ENCODE measurements at regions not wholly inside any gene's neighbourhood (a gene's known extent, or its start where the extent isn't known, plus 50 kb on each side); places are given as distances from the start of the nearest gene placed in this dataset.

DNA sequence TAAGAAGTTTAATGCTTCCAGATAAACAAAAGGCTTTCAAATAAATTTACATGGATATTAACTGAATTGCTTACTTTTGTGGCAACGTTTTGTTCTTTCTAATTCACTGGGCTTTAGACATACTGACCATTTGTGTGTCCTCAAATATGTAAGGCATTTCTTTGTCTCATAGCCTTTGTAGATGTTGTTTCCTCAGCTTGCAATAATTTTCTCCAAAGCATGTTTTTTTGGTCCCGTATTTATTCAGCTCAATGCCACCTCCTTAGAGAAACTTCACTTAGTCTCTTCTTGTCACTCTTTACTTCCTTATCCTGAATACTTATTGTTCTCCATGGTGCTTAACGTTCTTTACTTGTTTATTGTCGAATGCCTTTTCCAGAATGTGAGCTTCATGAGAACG lies 98.5 kb downstream of the NUP35 start:
- no peak overlapping the region for H3K27ac Mint-ChIP-seq
- Histone ChIP-seq H3K79me2 (replicated peaks; ENCODE audit: insufficient read depth) (no peaks in the 10 kb centered on the region), H4K20me1 (replicated peaks; ENCODE audit: insufficient read depth) (no peaks in the 10 kb centered on the region), H3K9me2 (ENCODE audit: insufficient read depth) (no peaks in the 10 kb centered on the region), H3K27ac (ENCODE audit: low read depth) (no peak overlapping the region), H3F3A (replicated peaks; ENCODE audit: low read depth) (no peaks in the 10 kb centered on the region), H3K27me3 (ENCODE audit: insufficient read depth) (no peaks in the 10 kb centered on the region), H2AFZ (no peak overlapping the region), H3K4me2 (no peak overlapping the region), H3K36me3 (ENCODE audit: insufficient read depth) (no peaks in the 10 kb centered on the region), H3K4me1 (ENCODE audit: insufficient read depth) (0 out of 2 replicates have a peak, but pooled peaks cover 5% of the 10 kb centered on the region), H3K4me3 (no peak overlapping the region)
- peaks cover 8% of the 10 kb centered on the region; the same call in 1 of the 3 replicates for H3K4me1 Mint-ChIP-seq
- DNase-seq (ENCODE audit: low spot score) (no peak), ATAC-seq (no peak)
- H3K4me3 Mint-ChIP-seq = no peak overlapping the region
- H3K36me3 Mint-ChIP-seq (ENCODE audit: low read depth) = no peaks in the 10 kb centered on the region
- H3K27me3 Mint-ChIP-seq (ENCODE audit: insufficient read depth, low read depth, poor library complexity) = peaks cover 2% of the 10 kb centered on the region
- H3K9me3 Mint-ChIP-seq = no peaks in the 10 kb centered on the region
- TF ChIP-seq, protein P1, sequence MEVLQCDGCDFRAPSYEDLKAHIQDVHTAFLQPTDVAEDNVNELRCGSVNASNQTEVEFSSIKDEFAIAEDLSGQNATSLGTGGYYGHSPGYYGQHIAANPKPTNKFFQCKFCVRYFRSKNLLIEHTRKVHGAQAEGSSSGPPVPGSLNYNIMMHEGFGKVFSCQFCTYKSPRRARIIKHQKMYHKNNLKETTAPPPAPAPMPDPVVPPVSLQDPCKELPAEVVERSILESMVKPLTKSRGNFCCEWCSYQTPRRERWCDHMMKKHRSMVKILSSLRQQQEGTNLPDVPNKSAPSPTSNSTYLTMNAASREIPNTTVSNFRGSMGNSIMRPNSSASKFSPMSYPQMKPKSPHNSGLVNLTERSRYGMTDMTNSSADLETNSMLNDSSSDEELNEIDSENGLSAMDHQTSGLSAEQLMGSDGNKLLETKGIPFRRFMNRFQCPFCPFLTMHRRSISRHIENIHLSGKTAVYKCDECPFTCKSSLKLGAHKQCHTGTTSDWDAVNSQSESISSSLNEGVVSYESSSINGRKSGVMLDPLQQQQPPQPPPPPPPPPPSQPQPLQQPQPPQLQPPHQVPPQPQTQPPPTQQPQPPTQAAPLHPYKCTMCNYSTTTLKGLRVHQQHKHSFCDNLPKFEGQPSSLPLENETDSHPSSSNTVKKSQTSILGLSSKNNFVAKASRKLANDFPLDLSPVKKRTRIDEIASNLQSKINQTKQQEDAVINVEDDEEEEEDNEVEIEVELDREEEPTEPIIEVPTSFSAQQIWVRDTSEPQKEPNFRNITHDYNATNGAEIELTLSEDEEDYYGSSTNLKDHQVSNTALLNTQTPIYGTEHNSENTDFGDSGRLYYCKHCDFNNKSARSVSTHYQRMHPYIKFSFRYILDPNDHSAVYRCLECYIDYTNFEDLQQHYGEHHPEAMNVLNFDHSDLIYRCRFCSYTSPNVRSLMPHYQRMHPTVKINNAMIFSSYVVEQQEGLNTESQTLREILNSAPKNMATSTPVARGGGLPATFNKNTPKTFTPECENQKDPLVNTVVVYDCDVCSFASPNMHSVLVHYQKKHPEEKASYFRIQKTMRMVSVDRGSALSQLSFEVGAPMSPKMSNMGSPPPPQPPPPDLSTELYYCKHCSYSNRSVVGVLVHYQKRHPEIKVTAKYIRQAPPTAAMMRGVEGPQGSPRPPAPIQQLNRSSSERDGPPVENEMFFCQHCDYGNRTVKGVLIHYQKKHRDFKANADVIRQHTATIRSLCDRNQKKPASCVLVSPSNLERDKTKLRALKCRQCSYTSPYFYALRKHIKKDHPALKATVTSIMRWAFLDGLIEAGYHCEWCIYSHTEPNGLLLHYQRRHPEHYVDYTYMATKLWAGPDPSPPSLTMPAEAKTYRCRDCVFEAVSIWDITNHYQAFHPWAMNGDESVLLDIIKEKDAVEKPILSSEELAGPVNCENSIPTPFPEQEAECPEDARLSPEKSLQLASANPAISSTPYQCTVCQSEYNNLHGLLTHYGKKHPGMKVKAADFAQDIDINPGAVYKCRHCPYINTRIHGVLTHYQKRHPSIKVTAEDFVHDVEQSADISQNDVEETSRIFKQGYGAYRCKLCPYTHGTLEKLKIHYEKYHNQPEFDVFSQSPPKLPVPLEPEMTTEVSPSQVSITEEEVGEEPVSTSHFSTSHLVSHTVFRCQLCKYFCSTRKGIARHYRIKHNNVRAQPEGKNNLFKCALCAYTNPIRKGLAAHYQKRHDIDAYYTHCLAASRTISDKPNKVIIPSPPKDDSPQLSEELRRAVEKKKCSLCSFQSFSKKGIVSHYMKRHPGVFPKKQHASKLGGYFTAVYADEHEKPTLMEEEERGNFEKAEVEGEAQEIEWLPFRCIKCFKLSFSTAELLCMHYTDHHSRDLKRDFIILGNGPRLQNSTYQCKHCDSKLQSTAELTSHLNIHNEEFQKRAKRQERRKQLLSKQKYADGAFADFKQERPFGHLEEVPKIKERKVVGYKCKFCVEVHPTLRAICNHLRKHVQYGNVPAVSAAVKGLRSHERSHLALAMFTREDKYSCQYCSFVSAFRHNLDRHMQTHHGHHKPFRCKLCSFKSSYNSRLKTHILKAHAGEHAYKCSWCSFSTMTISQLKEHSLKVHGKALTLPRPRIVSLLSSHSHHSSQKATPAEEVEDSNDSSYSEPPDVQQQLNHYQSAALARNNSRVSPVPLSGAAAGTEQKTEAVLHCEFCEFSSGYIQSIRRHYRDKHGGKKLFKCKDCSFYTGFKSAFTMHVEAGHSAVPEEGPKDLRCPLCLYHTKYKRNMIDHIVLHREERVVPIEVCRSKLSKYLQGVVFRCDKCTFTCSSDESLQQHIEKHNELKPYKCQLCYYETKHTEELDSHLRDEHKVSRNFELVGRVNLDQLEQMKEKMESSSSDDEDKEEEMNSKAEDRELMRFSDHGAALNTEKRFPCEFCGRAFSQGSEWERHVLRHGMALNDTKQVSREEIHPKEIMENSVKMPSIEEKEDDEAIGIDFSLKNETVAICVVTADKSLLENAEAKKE (CRISPR knock-in tag; IDR thresholded peaks at IDR 0.05) = no peak

GRCh38 chr2:183224948-183225347 lies 100.7 kb downstream of the NUP35 start:
- Histone ChIP-seq H3K4me2 (no peak overlapping the region), H4K20me1 (replicated peaks; ENCODE audit: insufficient read depth) (no peaks in the 10 kb centered on the region), H3K27ac (ENCODE audit: low read depth) (no peak overlapping the region), H3K4me3 (no peak overlapping the region), H3K4me1 (ENCODE audit: insufficient read depth) (0 out of 2 replicates have a peak, but pooled peaks cover 5% of the 10 kb centered on the region), H3K9me2 (ENCODE audit: insufficient read depth) (no peaks in the 10 kb centered on the region), H3K79me2 (replicated peaks; ENCODE audit: insufficient read depth) (no peaks in the 10 kb centered on the region), H3F3A (replicated peaks; ENCODE audit: low read depth) (no peaks in the 10 kb centered on the region), H2AFZ (no peak overlapping the region), H3K36me3 (ENCODE audit: insufficient read depth) (no peaks in the 10 kb centered on the region), H3K27me3 (ENCODE audit: insufficient read depth) (no peaks in the 10 kb centered on the region)
- Mint-ChIP-seq H3K27ac (no peak overlapping the region), H3K36me3 (ENCODE audit: low read depth) (no peaks in the 10 kb centered on the region), H3K27me3 (ENCODE audit: insufficient read depth, low read depth, poor library complexity) (peaks cover 2% of the 10 kb centered on the region), H3K4me1 (peaks cover 8% of the 10 kb centered on the region; the same call in 1 of the 3 replicates), H3K4me3 (no peak overlapping the region), H3K9me3 (no peaks in the 10 kb centered on the region)
- DNase-seq (ENCODE audit: low spot score) (no peak), ATAC-seq (no peak)
- no peak for TF ChIP-seq CREB1 (CRISPR knock-in tag; IDR thresholded peaks at IDR 0.05; ENCODE audit: low read depth)
- TF ChIP-seq, protein P1 (CRISPR knock-in tag; IDR thresholded peaks at IDR 0.05) = no peak
- no peak for TF ChIP-seq ETS1 (IDR thresholded peaks at IDR 0.05)
- TF ChIP-seq EZH2 (IDR thresholded peaks at IDR 0.05; ENCODE audit: low read depth, unreplicated experiment) = no peak
- no peak for TF ChIP-seq EZH2phosphoT487 (IDR thresholded peaks at IDR 0.05; ENCODE audit: unreplicated experiment)

All from GM23338 (cell line).